ENCODE measurements at regions not wholly inside any gene's neighbourhood (a gene's known extent, or its start where the extent isn't known, plus 50 kb on each side); places are given as distances from the start of the nearest gene placed in this dataset.

GRCh38 chr1:208437401-208437800 lies 193.2 kb upstream of the PLXNA2 start:
- ATAC-seq (replicated peaks in 1 of 2) (peak; percentile 88 to 95), DNase-seq (peak; percentile 17 to 22)
- H3K4me1 Mint-ChIP-seq (ENCODE audit: low read depth) = no peaks in the 10 kb centered on the region

GRCh38 chr1:208438112-208438699 lies 194.0 kb upstream of the PLXNA2 start:
- no peak for ATAC-seq (replicated peaks in 1 of 2)
- no peak overlapping the region for H3K27ac Mint-ChIP-seq
- H3K4me3 Mint-ChIP-seq = no peak overlapping the region
- peaks cover 4 to 7% of the 10 kb centered on the region in 2 donors for H3K9me3 Mint-ChIP-seq
- no peaks in the 10 kb centered on the region for H3K27me3 Mint-ChIP-seq (ENCODE audit: low read depth)
- no peak for DNase-seq
- no peaks in the 10 kb centered on the region for H3K4me1 Mint-ChIP-seq (ENCODE audit: low read depth)
- no peaks in the 10 kb centered on the region for H3K36me3 Mint-ChIP-seq (ENCODE audit: insufficient read depth in 2 of 2)

More at GRCh38 chr1:208437401-208437800, 193.2 kb upstream of the PLXNA2 start:
- Mint-ChIP-seq H3K36me3 (ENCODE audit: insufficient read depth in 2 of 2) (no peaks in the 10 kb centered on the region), H3K9me3 (peaks cover 0 to 3% of the 10 kb centered on the region in 2 donors), H3K27ac (no peak overlapping the region), H3K27me3 (ENCODE audit: low read depth) (no peaks in the 10 kb centered on the region), H3K4me3 (no peak overlapping the region)

GRCh38 chr1:208445758-208446203 lies 201.6 kb upstream of the PLXNA2 start:
- H3K4me1 Mint-ChIP-seq (ENCODE audit: low read depth) = no peaks in the 10 kb centered on the region

GRCh38 chr1:208446271-208446691 lies 202.1 kb upstream of the PLXNA2 start:
- no peak overlapping the region for H3K27ac Mint-ChIP-seq
- ATAC-seq (replicated peaks in 1 of 2) = no peak
- peaks cover 4 to 10% of the 10 kb centered on the region in 2 donors for H3K9me3 Mint-ChIP-seq
- no peak for DNase-seq
- no peaks in the 10 kb centered on the region for H3K4me1 Mint-ChIP-seq (ENCODE audit: low read depth)
- H3K4me3 Mint-ChIP-seq = no peak overlapping the region
- H3K36me3 Mint-ChIP-seq (ENCODE audit: insufficient read depth in 2 of 2) = no peaks in the 10 kb centered on the region
- peaks cover 24% of the 10 kb centered on the region for H3K27me3 Mint-ChIP-seq (ENCODE audit: low read depth)

More at GRCh38 chr1:208445758-208446203, 201.6 kb upstream of the PLXNA2 start:
- H3K36me3 Mint-ChIP-seq (ENCODE audit: insufficient read depth in 2 of 2) = no peaks in the 10 kb centered on the region
- ATAC-seq (replicated peaks in 1 of 2) = no peak
- H3K4me3 Mint-ChIP-seq = no peak overlapping the region
- H3K9me3 Mint-ChIP-seq = peaks cover 4 to 10% of the 10 kb centered on the region in 2 donors
- peaks cover 24% of the 10 kb centered on the region for H3K27me3 Mint-ChIP-seq (ENCODE audit: low read depth)
- no peak for DNase-seq
- no peak overlapping the region for H3K27ac Mint-ChIP-seq

GRCh38 chr1:208448425-208448824 lies 204.2 kb upstream of the PLXNA2 start:
- no peak for DNase-seq
- Mint-ChIP-seq H3K36me3 (ENCODE audit: insufficient read depth in 2 of 2) (no peaks in the 10 kb centered on the region), H3K4me1 (ENCODE audit: low read depth) (no peaks in the 10 kb centered on the region), H3K27me3 (ENCODE audit: low read depth) (peaks cover 31% of the 10 kb centered on the region), H3K4me3 (no peak overlapping the region), H3K27ac (no peak overlapping the region), H3K9me3 (peaks cover 0 to 4% of the 10 kb centered on the region in 2 donors)
- ATAC-seq (replicated peaks in 1 of 2) = no peak

GRCh38 chr1:208449951-208450350 lies 205.8 kb upstream of the PLXNA2 start:
- ATAC-seq (replicated peaks in 1 of 2) (no peak), DNase-seq (no peak)
- H3K9me3 Mint-ChIP-seq = peaks cover 0 to 4% of the 10 kb centered on the region in 2 donors
- no peak overlapping the region for H3K4me3 Mint-ChIP-seq
- no peak overlapping the region for H3K27ac Mint-ChIP-seq
- H3K27me3 Mint-ChIP-seq (ENCODE audit: low read depth) = peaks cover 31% of the 10 kb centered on the region
- no peaks in the 10 kb centered on the region for H3K4me1 Mint-ChIP-seq (ENCODE audit: low read depth)
- no peaks in the 10 kb centered on the region for H3K36me3 Mint-ChIP-seq (ENCODE audit: insufficient read depth in 2 of 2)

GRCh38 chr1:208450958-208451357 lies 206.8 kb upstream of the PLXNA2 start:
- H3K27ac Mint-ChIP-seq = no peak overlapping the region
- H3K4me1 Mint-ChIP-seq (ENCODE audit: low read depth) = no peaks in the 10 kb centered on the region
- no peak overlapping the region for H3K4me3 Mint-ChIP-seq
- ATAC-seq (replicated peaks in 1 of 2) = no peak
- H3K36me3 Mint-ChIP-seq (ENCODE audit: insufficient read depth in 2 of 2) = no peaks in the 10 kb centered on the region
- no peak for DNase-seq
- H3K27me3 Mint-ChIP-seq (ENCODE audit: low read depth) = peaks cover 31% of the 10 kb centered on the region
- H3K9me3 Mint-ChIP-seq = peaks cover 0 to 4% of the 10 kb centered on the region in 2 donors

- Mint-ChIP-seq H3K4me1 (ENCODE audit: low read depth) (no peaks in the 10 kb centered on the region), H3K27ac (no peak overlapping the region), H3K9me3 (peaks cover 2% of the 10 kb centered on the region in 2 donors), H3K27me3 (ENCODE audit: low read depth) (peaks cover 7% of the 10 kb centered on the region), H3K36me3 (ENCODE audit: insufficient read depth in 2 of 2) (no peaks in the 10 kb centered on the region), H3K4me3 (no peak overlapping the region)
- DNase-seq (no peak), ATAC-seq (replicated peaks in 1 of 2) (no peak)
Measured at GRCh38 chr1:208455821-208456220, 211.6 kb upstream of the PLXNA2 start.

GRCh38 chr1:208456487-208456886 lies 212.3 kb upstream of the PLXNA2 start:
- Mint-ChIP-seq H3K27ac (no peak overlapping the region), H3K9me3 (peaks cover 2% of the 10 kb centered on the region in 2 donors), H3K4me3 (no peak overlapping the region), H3K4me1 (ENCODE audit: low read depth) (no peaks in the 10 kb centered on the region), H3K27me3 (ENCODE audit: low read depth) (peaks cover 7% of the 10 kb centered on the region), H3K36me3 (ENCODE audit: insufficient read depth in 2 of 2) (no peaks in the 10 kb centered on the region)
- ATAC-seq (replicated peaks in 1 of 2) (no peak), DNase-seq (no peak)

GRCh38 chr1:208460823-208461222 lies 216.6 kb upstream of the PLXNA2 start:
- H3K36me3 Mint-ChIP-seq (ENCODE audit: insufficient read depth in 2 of 2) = no peaks in the 10 kb centered on the region
- H3K4me1 Mint-ChIP-seq (ENCODE audit: low read depth) = no peaks in the 10 kb centered on the region
- ATAC-seq (replicated peaks in 1 of 2) (no peak), DNase-seq (no peak)
- no peak overlapping the region for H3K27ac Mint-ChIP-seq
- no peak overlapping the region for H3K4me3 Mint-ChIP-seq
- no peaks in the 10 kb centered on the region for H3K27me3 Mint-ChIP-seq (ENCODE audit: low read depth)
- H3K9me3 Mint-ChIP-seq = peaks cover 2 to 5% of the 10 kb centered on the region in 2 donors

- no peak overlapping the region for H3K27ac Mint-ChIP-seq
- H3K36me3 Mint-ChIP-seq (ENCODE audit: insufficient read depth in 2 of 2) = no peaks in the 10 kb centered on the region
- no peak for ATAC-seq (replicated peaks in 1 of 2)
- H3K27me3 Mint-ChIP-seq (ENCODE audit: low read depth) = no peaks in the 10 kb centered on the region
- H3K9me3 Mint-ChIP-seq = peaks cover 2 to 5% of the 10 kb centered on the region in 2 donors
- H3K4me1 Mint-ChIP-seq (ENCODE audit: low read depth) = no peaks in the 10 kb centered on the region
- no peak overlapping the region for H3K4me3 Mint-ChIP-seq
- DNase-seq = no peak
Measured at GRCh38 chr1:208461680-208462079, 217.5 kb upstream of the PLXNA2 start.

- DNase-seq (no peak), ATAC-seq (replicated peaks in 1 of 2) (no peak)
- no peak overlapping the region for H3K4me3 Mint-ChIP-seq
- H3K27ac Mint-ChIP-seq = no peak overlapping the region
- no peaks in the 10 kb centered on the region for H3K4me1 Mint-ChIP-seq (ENCODE audit: low read depth)
- H3K36me3 Mint-ChIP-seq (ENCODE audit: insufficient read depth in 2 of 2) = no peaks in the 10 kb centered on the region
- H3K9me3 Mint-ChIP-seq = peaks cover 0 to 3% of the 10 kb centered on the region in 2 donors
- H3K27me3 Mint-ChIP-seq (ENCODE audit: low read depth) = no peaks in the 10 kb centered on the region
Measured at GRCh38 chr1:208462761-208463160, 218.6 kb upstream of the PLXNA2 start.

GRCh38 chr1:208465266-208465665 lies 221.1 kb upstream of the PLXNA2 start:
- Mint-ChIP-seq H3K27ac (no peak overlapping the region), H3K36me3 (ENCODE audit: insufficient read depth in 2 of 2) (no peaks in the 10 kb centered on the region), H3K4me1 (ENCODE audit: low read depth) (no peaks in the 10 kb centered on the region), H3K9me3 (peaks cover 0 to 5% of the 10 kb centered on the region in 2 donors), H3K4me3 (no peak overlapping the region), H3K27me3 (ENCODE audit: low read depth) (no peaks in the 10 kb centered on the region)
- ATAC-seq (replicated peaks in 1 of 2) (no peak), DNase-seq (no peak)

All from activated T-cell treated with anti-CD3 and anti-CD28 coated beads, Interleukin-2, amount 50 U/mL, for 72 hours (primary cell).